ENCODE measurements at regions not wholly inside any gene's neighbourhood (a gene's known extent, or its start where the extent isn't known, plus 50 kb on each side); places are given as distances from the start of the nearest gene placed in this dataset.

- TF ChIP-seq CTCF (IDR thresholded peaks at IDR 0.05; ENCODE audit: poor library complexity, severe bottlenecking) = no peak
- Histone ChIP-seq H3K27me3 (ENCODE audit: insufficient read depth, poor library complexity, severe bottlenecking) (no peaks in the 10 kb centered on the region), H3K4me1 (ENCODE audit: insufficient read depth, poor library complexity, severe bottlenecking) (peaks cover 16% of the 10 kb centered on the region), H3K27ac (ENCODE audit: poor library complexity, severe bottlenecking) (peak overlapping the region; percentile 37), H3K36me3 (ENCODE audit: low read depth) (no peaks in the 10 kb centered on the region), H3K4me3 (ENCODE audit: severe bottlenecking) (no peak overlapping the region), H3K9me3 (ENCODE audit: severe bottlenecking) (no peaks in the 10 kb centered on the region)
- DNase-seq (ENCODE audit: low spot score) (no peak), ATAC-seq (ENCODE audit: low read depth) (peak; percentile 57)
Measured at GRCh38 chr10:4073912-4074311, 288.9 kb upstream of the KLF6 start.

- Histone ChIP-seq H3K27me3 (ENCODE audit: insufficient read depth, poor library complexity, severe bottlenecking) (no peaks in the 10 kb centered on the region), H3K36me3 (ENCODE audit: low read depth) (no peaks in the 10 kb centered on the region), H3K4me1 (ENCODE audit: insufficient read depth, poor library complexity, severe bottlenecking) (peaks cover 21% of the 10 kb centered on the region), H3K4me3 (ENCODE audit: severe bottlenecking) (no peak overlapping the region), H3K27ac (ENCODE audit: poor library complexity, severe bottlenecking) (no peak overlapping the region), H3K9me3 (ENCODE audit: severe bottlenecking) (no peaks in the 10 kb centered on the region)
- no peak for DNase-seq (ENCODE audit: low spot score)
- no peak for ATAC-seq (ENCODE audit: low read depth)
- no peak for TF ChIP-seq CTCF (IDR thresholded peaks at IDR 0.05; ENCODE audit: poor library complexity, severe bottlenecking)
Measured at GRCh38 chr10:4070921-4071660, 286.1 kb upstream of the KLF6 start.

- Histone ChIP-seq H3K36me3 (ENCODE audit: low read depth) (no peaks in the 10 kb centered on the region), H3K4me1 (ENCODE audit: insufficient read depth, poor library complexity, severe bottlenecking) (peaks cover 21% of the 10 kb centered on the region), H3K4me3 (ENCODE audit: severe bottlenecking) (no peak overlapping the region), H3K27ac (ENCODE audit: poor library complexity, severe bottlenecking) (peak overlapping the region; percentile 9), H3K9me3 (ENCODE audit: severe bottlenecking) (no peaks in the 10 kb centered on the region), H3K27me3 (ENCODE audit: insufficient read depth, poor library complexity, severe bottlenecking) (no peaks in the 10 kb centered on the region)
- ATAC-seq (ENCODE audit: low read depth) = no peak
- TF ChIP-seq CTCF (IDR thresholded peaks at IDR 0.05; ENCODE audit: poor library complexity, severe bottlenecking) = no peak
- no peak for DNase-seq (ENCODE audit: low spot score)
Measured at GRCh38 chr10:4070184-4070583, 285.2 kb upstream of the KLF6 start.

- Histone ChIP-seq H3K27ac (ENCODE audit: poor library complexity, severe bottlenecking) (peak overlapping the region; percentile 9), H3K27me3 (ENCODE audit: insufficient read depth, poor library complexity, severe bottlenecking) (no peaks in the 10 kb centered on the region), H3K4me1 (ENCODE audit: insufficient read depth, poor library complexity, severe bottlenecking) (peaks cover 19% of the 10 kb centered on the region), H3K36me3 (ENCODE audit: low read depth) (no peaks in the 10 kb centered on the region), H3K9me3 (ENCODE audit: severe bottlenecking) (no peaks in the 10 kb centered on the region), H3K4me3 (ENCODE audit: severe bottlenecking) (no peak overlapping the region)
- ATAC-seq (ENCODE audit: low read depth) (peak; percentile 56; the same call in 1 of the 3 replicates), DNase-seq (ENCODE audit: low spot score) (no peak)
- TF ChIP-seq CTCF (IDR thresholded peaks at IDR 0.05; ENCODE audit: poor library complexity, severe bottlenecking) = no peak
Measured at GRCh38 chr10:4069491-4069890, 284.5 kb upstream of the KLF6 start.

GRCh38 chr10:4068629-4069028 is 283.6 kb upstream of the KLF6 start:
- no peak for ATAC-seq (ENCODE audit: low read depth)
- Histone ChIP-seq H3K4me1 (ENCODE audit: insufficient read depth, poor library complexity, severe bottlenecking) (peaks cover 12% of the 10 kb centered on the region), H3K4me3 (ENCODE audit: severe bottlenecking) (no peak overlapping the region), H3K27ac (ENCODE audit: poor library complexity, severe bottlenecking) (no peak overlapping the region), H3K27me3 (ENCODE audit: insufficient read depth, poor library complexity, severe bottlenecking) (no peaks in the 10 kb centered on the region), H3K9me3 (ENCODE audit: severe bottlenecking) (no peaks in the 10 kb centered on the region), H3K36me3 (ENCODE audit: low read depth) (no peaks in the 10 kb centered on the region)
- DNase-seq (ENCODE audit: low spot score) = no peak
- no peak for TF ChIP-seq CTCF (IDR thresholded peaks at IDR 0.05; ENCODE audit: poor library complexity, severe bottlenecking)

All from RWPE2 (cell line).